ENCODE measurements at regions not wholly inside any gene's neighbourhood (a gene's known extent, or its start where the extent isn't known, plus 50 kb on each side); places are given as distances from the start of the nearest gene placed in this dataset.
"Not testable (repeated sequence)": the region's sequence is repeated elsewhere in the genome, so short reads cannot be mapped to it uniquely, and the experiment has no call there.

GRCh38 chr3:178350763-178351162 is 185.5 kb upstream of the KCNMB2 start:
- Histone ChIP-seq H3K4me3 (ENCODE audit: low read depth in 1 of 2, low read length in 1 of 2) (no peak overlapping the region), H3K36me3 (no peaks in the 10 kb centered on the region), H3K27ac (no peak overlapping the region), H3K4me1 (ENCODE audit: control insufficient read depth in 1 of 2, insufficient read depth in 1 of 2, low read depth in 1 of 2, low read length in 1 of 2) (no peaks in the 10 kb centered on the region), H3K9me3 (no peaks in the 10 kb centered on the region), H3K27me3 (no peaks in the 10 kb centered on the region)
- TF ChIP-seq CTCF (IDR thresholded peaks at IDR 0.05) = no peak

DNA sequence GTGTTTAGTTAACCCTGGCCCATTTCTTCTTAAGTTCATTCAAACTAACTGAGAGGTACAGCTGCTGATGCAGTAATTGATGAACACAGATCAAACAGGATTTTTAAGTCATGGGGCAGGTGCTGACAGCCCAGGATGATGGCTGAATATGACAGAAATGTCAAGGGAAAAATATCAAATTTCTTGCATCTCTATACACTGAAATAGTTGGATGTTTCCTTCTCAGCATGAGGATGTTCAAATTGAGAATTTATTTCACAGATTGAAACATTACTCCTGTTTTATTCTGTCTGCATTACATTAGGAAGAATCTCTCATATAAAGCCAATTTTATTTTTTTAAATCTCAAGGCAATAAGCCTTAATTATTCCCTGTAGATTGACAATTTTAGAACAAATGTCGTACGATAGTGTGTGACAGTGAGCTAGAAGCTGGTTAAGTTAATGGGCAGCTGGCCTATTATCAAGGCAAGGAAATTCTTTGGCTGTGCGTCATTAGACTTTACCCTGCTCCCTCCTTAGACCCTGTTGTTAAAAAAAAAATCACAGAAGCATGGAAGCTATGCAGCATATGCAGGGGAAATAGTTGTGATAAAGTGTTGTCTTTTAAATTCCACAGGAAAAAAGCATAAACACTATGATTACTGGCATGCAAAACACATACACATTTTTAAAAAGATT is 183.8 kb upstream of the KCNMB2 start:
- no peak for TF ChIP-seq CTCF (IDR thresholded peaks at IDR 0.05)
- Histone ChIP-seq H3K4me3 (ENCODE audit: low read depth in 1 of 2, low read length in 1 of 2) (no peak overlapping the region), H3K9me3 (no peaks in the 10 kb centered on the region), H3K36me3 (no peaks in the 10 kb centered on the region), H3K27me3 (no peaks in the 10 kb centered on the region), H3K27ac (no peak overlapping the region), H3K4me1 (ENCODE audit: control insufficient read depth in 1 of 2, insufficient read depth in 1 of 2, low read depth in 1 of 2, low read length in 1 of 2) (no peaks in the 10 kb centered on the region)

GRCh38 chr3:178353006-178353694 is 183.1 kb upstream of the KCNMB2 start:
- Histone ChIP-seq H3K36me3 (no peaks in the 10 kb centered on the region), H3K4me1 (ENCODE audit: control insufficient read depth in 1 of 2, insufficient read depth in 1 of 2, low read depth in 1 of 2, low read length in 1 of 2) (no peaks in the 10 kb centered on the region), H3K27ac (no peak overlapping the region), H3K9me3 (no peaks in the 10 kb centered on the region), H3K27me3 (no peaks in the 10 kb centered on the region), H3K4me3 (ENCODE audit: low read depth in 1 of 2, low read length in 1 of 2) (no peak overlapping the region)
- TF ChIP-seq CTCF (IDR thresholded peaks at IDR 0.05) = no peak

DNA sequence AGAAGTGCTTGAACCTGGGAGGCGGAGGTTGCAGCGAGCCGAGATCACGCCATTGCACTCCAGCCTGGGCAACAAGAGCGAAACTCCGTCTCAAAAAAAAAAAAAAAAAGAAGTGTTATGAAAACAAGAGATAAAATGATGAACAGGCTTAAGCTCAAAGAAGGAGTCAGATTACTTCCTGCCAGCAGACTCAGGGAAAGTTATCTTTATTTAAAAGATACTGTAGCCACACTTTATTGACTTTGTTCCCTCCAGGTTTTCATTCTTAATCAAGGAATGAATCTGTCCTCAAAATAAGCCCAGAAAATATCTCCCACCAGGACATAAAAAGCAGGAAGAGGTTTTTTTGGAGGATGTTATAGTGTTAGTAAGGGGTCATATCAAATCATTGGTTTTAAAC is 176.5 kb upstream of the KCNMB2 start:
- Histone ChIP-seq H3K9me3 (no peaks in the 10 kb centered on the region), H3K36me3 (no peaks in the 10 kb centered on the region), H3K4me3 (ENCODE audit: low read depth in 1 of 2, low read length in 1 of 2) (no peak overlapping the region), H3K27me3 (no peaks in the 10 kb centered on the region), H3K27ac (no peak overlapping the region), H3K4me1 (ENCODE audit: control insufficient read depth in 1 of 2, insufficient read depth in 1 of 2, low read depth in 1 of 2, low read length in 1 of 2) (no peaks in the 10 kb centered on the region)
- TF ChIP-seq CTCF (IDR thresholded peaks at IDR 0.05) = no peak

DNA sequence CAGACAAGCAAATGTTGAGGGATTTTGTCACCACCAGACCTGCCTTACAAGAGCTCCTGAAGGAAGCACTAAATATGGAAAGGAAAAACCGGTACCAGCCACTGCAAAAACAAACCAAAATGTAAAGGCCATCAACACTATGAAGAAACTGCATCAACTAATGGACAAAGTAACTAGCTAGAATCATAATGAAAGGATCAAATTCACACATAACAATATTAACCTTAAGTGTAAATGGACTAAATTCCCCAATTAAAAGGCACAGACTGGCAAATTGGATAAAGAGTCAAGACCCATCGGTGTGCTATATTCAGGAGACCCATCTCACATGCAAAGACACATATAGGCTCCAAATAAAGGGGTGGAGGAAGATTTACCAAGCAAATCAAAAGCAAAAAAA is 173.2 kb upstream of the KCNMB2 start:
- H3K4me3 ChIP-seq (ENCODE audit: low read depth in 1 of 2, low read length in 1 of 2); H3K36me3 ChIP-seq; H3K27ac ChIP-seq: not testable (repeated sequence)

DNA sequence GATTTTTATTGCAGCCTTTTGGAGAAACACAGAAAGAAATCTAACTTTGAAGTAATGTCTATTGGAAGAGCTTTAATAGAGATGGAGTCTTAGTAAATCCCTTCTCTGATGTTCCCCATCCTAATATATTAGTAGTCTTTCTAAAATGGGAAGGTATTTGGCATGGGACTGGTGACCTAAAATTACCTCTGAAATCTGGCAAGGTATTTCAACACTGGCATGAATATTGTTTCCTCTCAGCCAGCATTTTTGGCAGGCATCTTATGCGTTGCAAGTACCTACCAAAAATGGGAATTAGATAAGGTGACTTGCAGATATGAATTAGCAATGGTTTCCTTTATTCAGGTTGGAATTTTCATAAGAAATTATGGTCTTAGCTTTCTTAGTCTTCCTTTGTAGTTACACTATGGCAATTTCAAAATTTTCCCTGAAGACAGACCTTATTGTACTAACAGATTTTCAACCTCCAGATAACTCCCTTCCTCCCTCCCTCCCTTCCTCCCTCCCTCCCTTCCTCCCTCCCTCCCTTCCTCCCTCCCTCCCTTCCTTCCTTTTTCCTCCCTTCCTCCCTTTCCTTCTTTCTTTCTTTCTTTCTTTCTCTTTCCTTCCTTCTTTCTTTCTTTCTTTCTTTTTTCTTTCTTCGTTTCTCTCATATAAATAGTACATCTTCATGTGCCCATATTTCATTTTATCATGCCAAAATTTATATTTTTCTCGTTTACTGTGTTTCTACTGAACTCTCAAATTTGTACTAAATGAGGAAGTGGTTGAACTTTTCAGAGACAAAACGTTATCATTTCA is 168.2 kb upstream of the KCNMB2 start:
- no peak overlapping the region for H3K4me3 ChIP-seq (ENCODE audit: low read depth in 1 of 2, low read length in 1 of 2)
- H3K27me3 ChIP-seq = no peaks in the 10 kb centered on the region
- no peaks in the 10 kb centered on the region for H3K4me1 ChIP-seq (ENCODE audit: control insufficient read depth in 1 of 2, insufficient read depth in 1 of 2, low read depth in 1 of 2, low read length in 1 of 2)
- H3K36me3 ChIP-seq = no peaks in the 10 kb centered on the region
- TF ChIP-seq CTCF (IDR thresholded peaks at IDR 0.05) = no peak
- no peak overlapping the region for H3K27ac ChIP-seq
- H3K9me3 ChIP-seq = no peaks in the 10 kb centered on the region

More for the DNA sequence above, 173.2 kb upstream of the KCNMB2 start:
- H3K9me3 ChIP-seq; H3K4me1 ChIP-seq (ENCODE audit: control insufficient read depth in 1 of 2, insufficient read depth in 1 of 2, low read depth in 1 of 2, low read length in 1 of 2); H3K27me3 ChIP-seq: not testable (repeated sequence)
